EH (cell line): ENCODE measurements at regions not wholly inside any gene's neighbourhood (a gene's known extent, or its start where the extent isn't known, plus 50 kb on each side); places are given as distances from the start of the nearest gene placed in this dataset.
"Not testable (repeated sequence)": the region's sequence is repeated elsewhere in the genome, so short reads cannot be mapped to it uniquely, and the experiment has no call there.

Source experiments
- DNase-seq: peaks from one replicate; pipeline ENCODE4 v3.0.0-alpha.2; 2015; ENCODE audit warnings: low read depth

DNA sequence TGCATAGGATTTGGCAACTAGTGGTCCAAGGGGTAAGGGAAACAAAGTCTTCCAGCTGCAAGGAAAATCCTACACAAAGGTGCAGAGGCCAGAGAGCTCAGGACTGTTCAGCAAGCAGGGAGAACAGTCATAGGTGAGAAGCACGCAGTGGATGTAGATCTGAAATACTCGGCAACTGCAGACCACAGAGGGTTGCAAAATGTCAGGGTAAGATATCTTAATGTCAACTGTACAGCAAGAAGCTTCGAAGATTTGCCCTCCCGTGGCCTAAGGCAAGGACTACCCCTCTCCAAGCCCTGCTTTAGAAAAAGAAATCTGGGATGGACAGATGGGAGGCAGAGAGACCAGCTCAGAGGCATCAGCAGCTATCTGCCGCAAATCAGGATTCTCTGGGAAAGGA lies 153.4 kb upstream of the IRF2BP2 start:
- DNase-seq, result no peak

DNA sequence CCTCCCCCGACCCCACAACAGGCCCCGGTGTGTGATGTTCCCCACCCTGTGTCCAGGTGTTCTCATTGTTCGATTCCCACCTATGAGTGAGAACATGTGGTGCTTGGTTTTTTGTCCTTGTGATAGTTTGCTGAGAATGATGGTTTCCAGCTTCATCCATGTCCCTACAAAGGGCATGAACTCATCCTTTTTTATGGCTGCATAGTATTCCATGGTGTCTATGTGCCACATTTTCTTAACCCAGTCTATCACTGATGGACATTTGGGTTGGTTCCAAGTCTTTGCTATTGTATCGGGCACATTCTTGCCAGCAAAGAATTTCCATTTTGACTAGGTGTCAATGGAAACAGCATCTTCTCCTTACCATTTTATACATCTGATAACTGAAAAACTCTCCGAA lies 152.1 kb upstream of the IRF2BP2 start:
- DNase-seq, result not testable (repeated sequence)

DNA sequence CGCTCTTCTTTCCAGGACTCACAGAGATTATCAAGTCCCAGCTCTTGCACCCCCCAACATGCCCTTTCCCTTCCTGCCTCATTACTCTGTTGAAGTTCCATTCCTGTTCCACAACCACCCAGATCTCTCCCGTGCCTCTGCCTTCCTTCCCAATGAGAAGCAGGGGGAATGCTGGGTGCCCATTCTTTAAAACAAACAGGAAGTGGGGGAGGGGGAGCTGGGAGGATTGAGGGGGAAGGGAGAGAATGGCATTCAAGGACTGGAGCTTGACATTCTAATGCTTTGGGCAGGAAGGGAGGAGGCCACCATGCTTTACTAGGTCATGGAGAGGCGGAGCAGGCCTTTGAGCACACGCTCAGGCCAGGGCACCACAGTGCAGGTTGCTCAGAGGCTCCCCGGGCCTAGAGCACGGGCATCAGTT lies 150.3 kb upstream of the IRF2BP2 start:
- DNase-seq, result peak; percentile 54

DNA sequence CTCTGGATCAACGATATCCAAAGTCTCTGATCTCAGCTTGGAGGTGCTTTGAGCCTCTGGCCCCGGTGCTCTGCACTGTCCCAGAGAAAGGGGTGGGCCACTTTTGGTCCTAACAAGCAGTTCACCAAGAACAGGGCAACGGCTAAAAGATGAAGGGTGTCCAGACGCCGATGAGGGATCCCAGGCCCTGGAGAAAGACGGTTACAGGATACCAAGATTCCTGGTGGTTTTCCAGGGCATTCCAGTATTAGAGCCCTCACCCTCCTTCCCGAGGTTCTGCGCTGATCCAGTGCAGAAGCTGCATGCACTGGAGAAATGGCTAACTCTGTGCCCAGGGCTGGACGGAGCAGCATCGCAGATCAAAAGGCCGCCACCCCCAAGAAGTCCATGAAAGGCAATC lies 149.9 kb upstream of the IRF2BP2 start:
- DNase-seq, result no peak

DNA sequence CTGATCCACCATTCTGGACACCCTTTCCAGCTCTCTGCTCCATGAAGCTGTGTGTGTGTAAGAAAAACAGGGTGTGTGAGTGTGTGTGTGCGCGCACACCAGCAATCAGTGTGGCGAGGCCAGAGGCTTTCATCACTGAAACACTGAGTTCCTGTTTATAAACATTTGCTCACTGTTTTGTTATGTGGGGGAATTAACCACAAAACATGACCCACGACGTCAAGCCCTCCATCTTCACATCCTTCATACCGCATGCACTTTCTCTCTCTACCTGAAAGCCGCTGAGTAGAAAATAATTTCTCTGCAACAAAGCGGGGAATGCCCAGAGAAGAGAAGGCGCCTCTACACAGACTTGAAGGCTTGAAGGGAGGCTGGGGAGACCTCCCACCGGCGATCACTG lies 148.9 kb upstream of the IRF2BP2 start:
- no peak for DNase-seq

DNA sequence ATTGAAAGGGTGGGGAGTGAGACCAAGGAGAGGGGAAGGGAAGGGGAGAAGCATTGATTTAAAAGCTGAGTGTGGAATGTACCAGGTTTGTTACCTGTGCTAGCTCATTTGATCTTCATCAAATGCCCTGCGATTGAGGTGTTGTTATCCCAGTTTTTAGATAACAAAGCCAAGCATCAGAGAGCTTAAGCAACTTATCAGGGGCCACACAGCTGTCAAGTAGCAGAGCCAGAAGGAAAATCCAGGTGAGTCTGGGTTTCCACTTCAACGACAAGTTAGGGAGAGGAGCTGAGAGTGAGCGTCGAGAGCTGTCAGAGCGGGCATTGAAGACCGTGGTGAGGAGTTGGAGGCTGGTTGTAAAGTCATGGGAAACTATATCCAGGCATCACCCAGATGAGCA lies 146.9 kb upstream of the IRF2BP2 start:
- DNase-seq, result no peak

DNA sequence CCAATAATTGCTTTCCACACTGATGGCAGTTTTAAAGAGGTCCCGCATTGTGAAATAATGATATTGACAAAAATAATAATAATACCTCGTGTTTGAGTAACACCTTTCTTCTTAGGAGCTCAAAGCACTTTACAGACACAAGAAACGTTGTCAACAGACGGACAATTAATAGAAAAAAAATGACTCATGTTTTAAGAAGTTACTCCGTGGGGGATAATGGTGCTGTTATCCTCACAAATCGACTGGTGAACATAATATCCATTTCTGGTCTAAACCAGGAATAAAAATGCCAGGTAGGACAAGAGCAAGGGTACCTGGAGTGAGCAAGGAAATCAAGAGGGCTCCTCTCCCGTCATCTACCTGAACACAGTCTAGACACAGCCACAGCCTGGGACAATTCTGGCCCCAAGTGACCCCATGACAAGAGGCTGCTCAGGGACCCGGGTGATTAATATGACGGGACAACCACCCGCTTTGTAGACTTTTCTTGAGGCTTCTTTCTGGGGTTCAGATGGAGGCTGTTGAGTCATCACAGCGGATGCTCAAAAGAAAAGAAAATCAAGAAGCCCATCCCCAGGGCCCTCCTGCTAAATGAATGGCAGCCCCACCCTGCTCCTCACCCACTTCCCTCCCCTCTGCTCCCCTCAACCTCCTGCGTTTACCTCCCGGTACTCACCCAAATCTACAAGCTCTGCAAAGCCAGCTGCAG lies 146.2 kb upstream of the IRF2BP2 start:
- DNase-seq, result peak; percentile 58

DNA sequence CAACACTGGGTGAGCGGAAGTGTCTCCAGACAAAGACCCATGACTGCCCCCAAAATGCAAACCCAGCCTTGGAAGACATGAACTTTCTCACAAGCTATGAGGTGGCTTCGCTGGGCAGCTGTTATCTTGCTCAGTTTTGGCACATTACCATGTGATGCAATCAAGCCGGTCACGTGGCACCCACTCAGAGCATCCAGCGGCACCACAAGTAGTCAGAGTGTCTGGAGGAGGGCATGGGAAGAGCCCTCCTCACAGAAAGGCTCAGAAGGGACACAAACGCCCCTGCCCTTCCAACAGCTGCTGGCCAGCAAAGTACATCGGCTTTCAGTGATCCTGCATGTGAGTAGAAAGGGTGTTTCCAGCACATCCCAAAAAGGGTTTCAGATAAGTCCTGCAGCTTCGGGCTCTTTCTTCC lies 145.5 kb upstream of the IRF2BP2 start:
- peak; percentile 93 for DNase-seq

DNA sequence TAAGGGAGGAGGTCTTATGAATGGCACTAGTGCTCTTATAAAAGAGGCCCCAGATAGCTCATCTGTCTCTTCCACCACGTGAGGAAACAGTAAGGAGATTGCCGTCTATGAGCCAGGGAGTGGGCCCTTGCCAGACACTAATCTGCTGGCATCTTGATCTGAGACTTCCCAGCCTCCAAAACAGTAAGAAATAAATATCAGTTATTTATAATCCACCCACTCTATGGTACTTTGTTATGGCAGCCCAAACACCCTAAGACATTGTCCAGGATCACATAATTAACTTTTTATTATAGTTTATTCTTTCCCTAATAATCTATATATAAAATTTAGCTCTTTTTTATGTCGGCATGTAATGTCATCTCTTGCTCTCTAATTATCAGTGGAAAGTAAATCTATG lies 144.0 kb upstream of the IRF2BP2 start:
- DNase-seq, result no peak

DNA sequence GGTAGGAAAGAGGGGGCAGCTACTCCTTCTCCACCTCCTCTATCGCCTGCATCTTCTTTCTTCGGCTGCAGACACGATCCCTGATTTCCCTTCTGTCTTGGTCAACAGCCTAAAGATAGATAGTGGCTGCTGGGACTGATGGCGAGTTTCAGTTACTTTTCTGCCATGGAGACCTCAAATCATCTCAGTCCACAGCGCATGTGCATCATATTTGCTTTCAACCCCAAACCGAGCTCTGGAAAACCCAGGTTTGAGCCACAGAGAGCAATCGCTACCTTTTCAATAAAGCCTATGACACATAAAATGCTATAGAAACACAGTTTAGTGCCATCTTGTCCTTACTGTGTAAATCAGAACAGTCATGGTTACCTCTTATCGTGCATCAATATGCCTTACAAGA lies 142.9 kb upstream of the IRF2BP2 start:
- DNase-seq, result no peak

DNA sequence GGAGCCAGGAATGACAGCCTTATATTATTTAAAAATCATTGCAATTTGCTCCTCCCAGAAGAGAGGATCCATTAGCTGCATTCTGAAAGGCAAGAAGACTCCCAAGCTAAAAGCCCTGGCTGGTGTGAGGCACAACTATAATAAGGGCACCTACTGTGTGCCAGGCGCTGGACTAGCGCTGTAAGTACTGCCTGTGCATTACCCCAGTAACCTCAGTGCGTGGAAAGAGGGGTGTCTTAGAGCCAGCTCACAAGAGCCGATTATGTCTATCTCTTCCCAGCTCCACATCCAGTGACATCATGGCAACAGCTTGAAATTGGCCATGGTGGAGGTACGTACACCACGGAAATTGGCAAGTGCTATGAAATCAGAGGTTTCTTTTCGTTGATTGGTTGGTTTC lies 141.7 kb upstream of the IRF2BP2 start:
- DNase-seq, result no peak

DNA sequence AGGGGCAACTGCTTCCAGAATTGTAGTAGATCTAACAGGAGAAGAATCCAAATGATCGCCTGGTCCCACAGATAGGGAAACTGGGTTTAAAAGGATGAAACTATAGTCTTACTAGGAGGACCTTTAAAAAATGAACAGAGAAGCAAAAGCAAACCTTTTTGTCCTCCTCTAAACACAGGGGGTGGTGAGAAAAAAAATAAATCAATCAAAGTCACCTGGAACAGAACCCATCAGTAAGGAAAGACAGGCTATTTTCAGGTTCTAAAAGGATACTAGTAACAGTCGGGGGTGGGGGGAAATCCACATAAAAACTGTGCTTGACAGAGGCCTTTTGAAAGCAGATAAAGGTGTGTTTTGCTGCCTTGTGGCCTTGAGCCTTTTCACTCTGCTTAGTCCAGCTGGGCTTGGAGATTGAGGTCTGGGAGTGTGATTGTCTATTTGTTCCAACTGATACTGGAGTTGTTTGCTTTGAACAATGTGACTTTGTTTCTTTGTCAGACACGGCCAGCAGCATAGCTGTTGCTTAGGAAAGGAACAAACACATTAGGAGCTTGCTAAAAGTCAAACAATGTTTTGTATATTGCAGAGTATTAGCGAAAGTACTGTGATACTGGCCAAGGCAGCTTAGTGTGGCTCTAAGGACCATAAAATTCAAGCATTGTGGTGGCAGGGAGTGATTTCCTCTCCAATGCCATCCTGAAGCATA lies 141.1 kb upstream of the IRF2BP2 start:
- DNase-seq, result no peak

DNA sequence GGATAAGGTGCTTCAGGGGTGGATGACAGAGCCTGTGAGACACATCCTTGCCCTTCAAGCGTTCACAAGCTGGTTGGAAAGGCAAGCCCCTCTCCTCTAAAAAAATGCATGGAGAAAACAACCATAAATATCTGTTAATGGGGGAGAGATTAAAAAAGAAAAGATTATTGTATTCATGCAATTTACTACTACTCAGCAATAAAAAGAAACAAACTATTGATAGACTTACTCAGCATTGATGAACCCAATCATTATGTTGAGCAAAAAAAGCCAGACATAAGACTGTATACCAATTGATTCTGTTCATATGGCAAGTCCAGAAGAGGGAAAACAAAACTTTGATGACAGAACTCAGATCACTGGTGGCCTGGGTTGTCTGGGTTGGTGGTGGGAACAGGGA lies 138.7 kb upstream of the IRF2BP2 start:
- no peak for DNase-seq

DNA sequence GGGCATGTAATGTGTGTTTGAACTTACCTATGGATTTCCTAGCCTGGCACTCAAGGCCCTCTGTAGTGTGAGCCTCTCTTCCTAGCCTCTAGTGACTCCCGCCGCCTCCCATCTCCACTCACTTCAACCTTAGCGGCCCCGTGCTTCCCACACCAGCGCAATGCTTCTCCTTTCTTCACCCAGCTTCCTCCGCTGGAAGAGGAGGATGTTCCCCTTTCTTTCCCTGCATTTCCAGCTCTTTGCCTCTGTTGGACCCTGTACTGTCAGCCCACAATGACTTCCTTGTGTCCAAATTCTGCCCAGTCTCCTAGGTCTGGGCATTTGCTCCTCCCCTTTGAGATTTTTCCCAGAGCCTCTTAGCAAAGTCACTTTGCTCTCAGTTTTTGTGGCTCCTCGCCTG lies 138.1 kb upstream of the IRF2BP2 start:
- no peak for DNase-seq

DNA sequence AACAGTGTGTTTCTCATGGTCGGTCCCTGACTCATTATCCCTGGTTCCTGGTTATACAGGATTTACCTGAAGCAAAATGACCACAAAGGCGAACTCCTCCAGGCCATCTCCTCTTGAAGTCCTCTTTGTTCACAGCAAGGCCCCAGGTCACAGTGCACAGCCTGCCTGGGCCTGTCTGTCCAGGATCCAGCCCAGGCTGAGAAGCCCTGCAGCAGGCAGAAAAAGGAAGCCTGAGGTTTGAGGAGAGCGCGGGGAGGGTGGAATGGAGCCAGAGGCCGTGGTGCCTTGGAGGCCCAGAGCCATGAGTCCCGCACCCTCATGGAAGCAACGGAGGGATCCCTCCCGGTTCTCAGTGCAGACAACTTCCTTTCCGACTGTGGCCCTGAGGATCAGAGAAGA lies 136.8 kb upstream of the IRF2BP2 start:
- DNase-seq, result no peak

DNA sequence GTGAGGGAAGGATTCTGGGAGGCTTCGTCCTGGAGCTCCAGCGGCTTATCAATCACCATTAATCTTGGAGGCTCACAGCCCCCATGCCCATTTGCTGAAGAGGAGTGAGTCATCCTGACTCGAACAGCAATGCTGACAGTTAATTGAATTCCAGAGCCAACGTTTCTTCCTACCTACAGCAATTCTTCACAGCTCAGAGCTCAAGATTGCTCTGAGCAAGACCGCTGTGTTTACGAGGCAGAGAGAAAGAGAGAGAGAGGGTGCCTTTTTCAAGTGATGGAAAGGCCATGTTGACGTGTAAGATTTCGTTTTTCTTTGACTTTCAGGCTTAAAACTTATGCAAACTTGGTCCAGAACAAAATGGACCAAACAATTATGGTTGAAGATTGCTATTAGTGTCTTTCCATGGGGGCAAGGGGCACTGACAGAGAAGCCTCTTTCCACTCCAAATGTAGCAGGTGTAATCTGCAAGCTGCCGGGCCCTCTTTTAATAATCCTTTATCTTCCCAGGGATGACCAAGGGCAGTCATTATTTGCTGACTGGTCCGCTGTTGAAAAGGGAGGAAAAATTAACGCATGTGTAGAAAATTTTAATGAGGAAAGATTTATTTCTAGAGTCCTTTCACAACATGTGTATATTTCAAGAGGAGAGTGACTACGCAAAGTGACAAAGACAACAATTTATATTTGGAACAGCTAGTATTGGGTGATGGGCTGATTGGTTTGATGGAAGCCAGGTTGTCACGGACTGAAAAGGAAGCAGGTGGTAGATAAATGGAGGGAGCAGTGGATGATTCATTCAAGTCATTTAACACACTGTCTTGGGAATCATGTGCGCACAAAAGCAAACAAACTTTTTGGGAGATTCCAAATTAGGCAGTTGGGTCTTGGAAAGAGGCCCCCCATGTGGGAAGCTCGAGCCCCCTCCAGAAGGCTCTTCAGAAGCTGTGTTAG lies 136.1 kb upstream of the IRF2BP2 start:
- DNase-seq, result peak; percentile 64

DNA sequence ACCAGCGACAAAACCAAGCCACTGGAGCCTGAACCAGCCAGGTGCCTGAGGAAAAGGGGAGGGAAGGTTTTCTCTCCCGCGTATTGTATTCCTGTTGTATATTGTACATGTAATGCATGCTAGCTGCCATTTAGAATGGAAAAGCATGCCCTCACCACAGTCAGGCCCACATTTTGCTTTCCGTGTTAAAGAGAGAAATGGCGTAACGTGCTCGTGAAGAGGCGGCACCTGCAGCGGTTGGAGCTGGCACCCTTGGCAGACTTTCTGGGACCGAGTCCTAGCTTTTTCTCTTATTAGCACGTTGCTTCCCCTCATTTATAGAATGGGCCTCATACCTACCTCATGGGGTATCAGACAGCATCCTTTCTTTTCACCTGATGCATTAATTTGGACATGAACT lies 135.3 kb upstream of the IRF2BP2 start:
- no peak for DNase-seq

DNA sequence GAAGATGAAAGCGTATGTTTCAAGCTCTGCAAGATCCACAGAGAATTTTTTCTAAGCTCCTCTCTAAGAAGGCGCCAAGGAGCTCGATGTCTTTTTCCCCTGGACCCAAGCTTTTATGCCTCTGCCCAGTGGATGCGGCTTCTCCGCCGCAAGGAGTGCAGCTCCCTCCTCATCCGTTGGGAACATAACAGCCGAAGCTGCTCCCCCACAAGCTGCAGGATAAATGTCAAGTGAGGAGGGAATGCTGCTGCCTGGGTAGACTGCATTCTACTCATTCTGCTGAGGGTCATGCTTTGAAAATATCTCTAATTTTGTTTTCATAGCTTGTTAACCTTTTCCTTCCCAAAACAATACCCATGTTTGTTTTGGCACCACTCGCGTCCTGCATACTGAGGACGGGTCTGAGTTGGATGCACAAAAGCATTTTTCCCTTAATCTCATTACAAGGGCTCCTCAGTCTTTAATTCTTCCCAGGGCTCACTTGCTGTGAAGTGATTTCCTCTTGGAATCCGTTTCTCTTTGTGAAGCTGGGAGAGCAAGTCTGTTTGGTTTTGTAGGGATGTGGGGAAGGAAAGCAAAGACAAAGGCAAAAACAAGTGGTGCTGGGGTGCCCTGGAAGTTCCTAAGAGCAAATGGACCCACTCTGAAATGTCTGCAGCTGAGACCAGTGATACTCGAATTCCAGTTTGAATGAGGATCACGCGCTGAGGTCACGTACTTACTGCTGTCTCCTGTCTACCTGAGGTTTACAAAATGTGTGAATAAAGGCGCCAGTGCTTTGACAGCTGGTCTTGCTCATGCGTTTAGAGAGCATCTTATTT lies 134.0 kb upstream of the IRF2BP2 start:
- peak; percentile 88 for DNase-seq

DNA sequence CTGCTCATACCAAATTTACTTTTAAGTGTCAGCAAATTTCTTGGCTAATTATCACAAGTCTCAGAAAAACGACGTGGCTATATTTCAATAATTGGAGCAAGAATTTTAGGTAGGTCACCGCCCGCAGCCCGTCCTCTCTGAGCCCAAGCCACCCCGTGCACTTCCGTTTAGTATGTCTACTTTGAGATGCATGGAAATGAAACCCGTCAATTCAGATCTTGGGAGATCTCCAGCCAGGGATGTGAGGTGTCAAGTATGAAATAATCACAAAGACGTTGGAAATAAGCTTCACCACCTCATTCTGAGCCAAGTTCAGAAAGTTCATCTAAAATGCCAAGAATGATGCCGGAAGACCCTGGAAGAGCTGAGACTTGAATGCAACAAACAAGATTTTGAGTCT lies 132.6 kb upstream of the IRF2BP2 start:
- DNase-seq, result no peak

DNA sequence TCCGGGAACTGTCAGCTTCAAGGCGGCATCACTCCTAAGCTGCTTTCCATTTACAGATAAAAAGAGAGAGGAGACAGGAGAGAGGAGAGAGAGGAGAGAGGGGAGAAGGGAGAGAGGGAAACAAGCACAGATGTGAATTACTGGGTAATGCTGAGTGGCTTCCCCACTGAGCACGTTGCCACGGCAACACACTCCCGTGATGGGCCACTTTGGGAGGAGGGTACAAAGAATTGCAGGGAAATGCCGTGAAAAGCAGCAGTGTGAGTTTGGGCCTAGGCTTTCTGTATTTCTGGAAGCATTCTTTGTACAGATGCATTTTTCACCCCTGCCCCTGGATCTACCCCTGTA lies 128.0 kb upstream of the IRF2BP2 start:
- DNase-seq, result no peak

DNA sequence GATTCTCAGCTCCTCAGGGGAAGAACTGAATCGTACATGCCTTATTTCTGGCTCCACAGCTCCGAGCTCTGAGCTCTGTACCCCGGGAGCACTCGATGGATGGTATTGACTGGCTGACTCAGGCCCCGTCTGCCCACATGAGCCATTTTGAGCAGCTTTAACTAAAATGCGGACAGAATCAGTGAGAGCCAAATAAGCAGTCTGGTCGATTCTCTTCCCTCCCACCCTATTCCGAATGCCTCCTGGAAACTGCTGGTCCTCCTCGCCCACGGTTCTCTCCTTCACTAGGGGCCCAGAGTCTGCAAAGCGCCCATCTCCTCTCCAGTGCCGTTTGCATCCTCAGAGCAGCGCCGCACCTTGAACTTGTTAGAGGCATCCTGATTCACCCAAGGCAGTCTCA lies 125.9 kb upstream of the IRF2BP2 start:
- DNase-seq, result no peak

DNA sequence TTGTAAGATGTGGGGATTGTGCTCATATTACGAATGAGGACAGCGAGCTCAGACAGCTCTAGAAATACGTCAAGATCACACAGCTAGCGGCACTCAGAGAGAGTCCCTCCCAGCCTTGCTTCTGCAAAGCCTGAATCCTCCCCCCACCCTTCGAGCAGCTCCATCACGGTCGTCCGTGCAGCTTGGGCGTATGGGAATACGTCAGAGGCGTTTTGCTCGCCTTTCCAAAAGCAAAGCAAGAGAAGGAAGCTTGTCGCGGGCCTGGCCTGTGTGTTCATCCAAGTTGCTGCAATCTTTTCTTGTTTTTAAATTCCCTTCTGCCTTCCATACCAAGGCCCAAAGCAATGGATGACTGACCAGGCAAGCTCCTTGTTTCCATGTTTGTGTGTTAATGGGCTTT lies 125.5 kb upstream of the IRF2BP2 start:
- DNase-seq, result no peak
